Endothelial cell of umbilical vein (primary cell): ENCODE measurements at regions not wholly inside any gene's neighbourhood (a gene's known extent, or its start where the extent isn't known, plus 50 kb on each side); places are given as distances from the start of the nearest gene placed in this dataset.

Experiments
- BruUV-seq: library from RNA; stranded (reverse); fragments of 400-500 nt; replicated peaks from 2 replicates; lab custom pipeline; 2021; lab: Mats Ljungman, UMichigan
- CTCF ChIA-PET: fragments of 300-600, 350-600 bp; sonication (Branson Sonifier 250); formaldehyde crosslinking; loops from one replicate; lab custom pipeline; 2021; ENCODE audit warnings: antibody characterized with exemption, inconsistent platforms; lab: Charles Lee
- POLR2A ChIA-PET: fragments of 300-600, 350-600 bp; sonication (Branson Sonifier 250); formaldehyde crosslinking; loops from one replicate; lab custom pipeline; 2021; ENCODE audit warnings: antibody characterized with exemption, inconsistent platforms; lab: Charles Lee
- DNase-seq: peaks from one replicate; pipeline ENCODE4 v3.0.0-alpha.2; 2011; ENCODE audit warnings: low read depth, low spot score
- FAIRE-seq: peaks from 2 replicates; lab custom pipeline; 2011; peaks lifted over from hg19 to GRCh38; lab: Jason Lieb, UNC
- H2AFZ ChIP-seq: 2 replicates; pipeline ENCODE4 v1.6.0; 2012; ENCODE audit warnings: low read depth, low read length, control low read depth, inconsistent platforms
- H3K27ac ChIP-seq: 2 replicates; pipeline ENCODE4 v1.5.1; 2011; ENCODE audit warnings: low read depth, mild to moderate bottlenecking, control low read depth, low read length, moderate library complexity; ENCODE audit not compliant: insufficient read depth
- H3K27me3 ChIP-seq, 2 experiments: 2 replicates each; pipeline versions ENCODE4 v1.6.0 to v1.6.1; 2011; ENCODE audit warnings: low read length in 2 of 2, mixed read lengths in 1 of 2; ENCODE audit not compliant: control insufficient read depth in 2 of 2, insufficient read depth in 2 of 2
- H3K36me3 ChIP-seq, 2 experiments: 2 replicates in 1 of 2; 3 replicates in 1 of 2; pipeline ENCODE4 v1.5.1; 2011; ENCODE audit warnings: low read length in 2 of 2, mild to moderate bottlenecking in 1 of 2, moderate library complexity in 1 of 2; ENCODE audit not compliant: control insufficient read depth in 2 of 2, insufficient read depth in 2 of 2; ENCODE audit errors: extremely low read depth in 1 of 2
- H3K4me1 ChIP-seq: 3 replicates; pipeline ENCODE4 v1.5.1; 2011; ENCODE audit warnings: mild to moderate bottlenecking, low read length; ENCODE audit not compliant: control insufficient read depth, insufficient read depth; ENCODE audit errors: extremely low read depth
- H3K4me2 ChIP-seq: 2 replicates; pipeline ENCODE4 v1.6.1; 2011; ENCODE audit warnings: low read length, control low read depth, mixed read lengths; ENCODE audit not compliant: insufficient read depth
- H3K4me3 ChIP-seq, 3 experiments: fragments of 200-600 bp in 1 of 3; sonication (generic), shearing (Covaris generic) in 1 of 3; replicated peaks in 1 of 3; 2 replicates each; pipeline ENCODE4 v1.5.1; 2011 to 2016; ENCODE audit warnings: control low read depth in 3 of 3, low read length in 3 of 3, mild to moderate bottlenecking in 2 of 3, inconsistent platforms in 1 of 3, low read depth in 1 of 3, moderate library complexity in 1 of 3; ENCODE audit not compliant: insufficient read depth in 1 of 3
- H3K79me2 ChIP-seq: 2 replicates; pipeline ENCODE4 v1.6.0; 2012; ENCODE audit warnings: low read length, inconsistent platforms; ENCODE audit not compliant: control insufficient read depth, insufficient read depth
- H3K9ac ChIP-seq: replicated peaks from 2 replicates; pipeline ENCODE3; 2011; ENCODE audit warnings: low read length, control low read depth; ENCODE audit not compliant: insufficient read depth; ENCODE audit errors: extremely low read depth
- H3K9me1 ChIP-seq: replicated peaks from 3 replicates; pipeline ENCODE4 v1.6.0; 2011; ENCODE audit warnings: mild to moderate bottlenecking, low read length; ENCODE audit not compliant: control insufficient read depth, insufficient read depth; ENCODE audit errors: extremely low read depth
- H3K9me3 ChIP-seq: replicated peaks from 2 replicates; pipeline ENCODE4 v1.5.1; 2012; ENCODE audit warnings: low read length, inconsistent platforms; ENCODE audit not compliant: control insufficient read depth, insufficient read depth
- H4K20me1 ChIP-seq: replicated peaks from 2 replicates; pipeline ENCODE3; 2011; ENCODE audit warnings: mild to moderate bottlenecking, low read length; ENCODE audit not compliant: control insufficient read depth, insufficient read depth; ENCODE audit errors: extremely low read depth
- CTCF ChIP-seq, 2 donors: IDR thresholded peaks; 1 replicate in 1 of 2; 2 replicates in 1 of 2; pipeline ENCODE4 v1.5.1; 2011; ENCODE audit warnings: low read length in 2 of 2, mild to moderate bottlenecking in 2 of 2, moderate library complexity in 2 of 2, control low read depth in 1 of 2, inconsistent platforms in 1 of 2, low read depth in 1 of 2; ENCODE audit not compliant: insufficient read depth in 1 of 2; ENCODE audit errors: extremely low read depth in 1 of 2
- EZH2 ChIP-seq: IDR thresholded peaks from 2 replicates; pipeline ENCODE4 v1.6.1; 2012; ENCODE audit warnings: borderline replicate concordance, low read depth, mild to moderate bottlenecking, moderate library complexity, low read length, inconsistent platforms; ENCODE audit not compliant: severe bottlenecking
- FOS ChIP-seq: IDR thresholded peaks from 2 replicates; pipeline ENCODE4 v1.6.1; 2011; ENCODE audit warnings: mild to moderate bottlenecking, low read length, moderate library complexity, borderline replicate concordance; ENCODE audit not compliant: insufficient read depth
- GATA2 ChIP-seq: IDR thresholded peaks from 2 replicates; pipeline ENCODE4 v1.7.0; 2011; ENCODE audit warnings: low read depth, mild to moderate bottlenecking, moderate library complexity, mixed read lengths, low read length; ENCODE audit not compliant: insufficient read length, insufficient read depth
- JUN ChIP-seq: IDR thresholded peaks from 2 replicates; pipeline ENCODE4 v1.6.1; 2011; ENCODE audit warnings: borderline replicate concordance, low read depth; ENCODE audit not compliant: insufficient read length, insufficient read depth
- MYC ChIP-seq: IDR thresholded peaks from one replicate; pipeline ENCODE4 v1.6.1; 2011; ENCODE audit warnings: mild to moderate bottlenecking, low read depth, low read length
- POLR2A ChIP-seq: IDR thresholded peaks from 2 replicates; pipeline ENCODE4 v1.6.1; 2012; ENCODE audit warnings: low read depth, mild to moderate bottlenecking, control low read depth, low read length
- POLR2AphosphoS5 ChIP-seq: IDR thresholded peaks from 2 replicates; pipeline ENCODE4 v1.6.1; 2012; ENCODE audit warnings: low read depth, mild to moderate bottlenecking, control low read depth, low read length, moderate library complexity; ENCODE audit not compliant: insufficient read depth
- dilution Hi-C: fragments of 300-500 bp; cut with MboI; formaldehyde crosslinking; loops from one replicate; pipeline ENCODE4 v1.15.0; 2019; ENCODE audit warnings: low sequenced_read_pairs; ENCODE audit not compliant: extremely low pct_ligation_motif_present
- intact Hi-C: fragments of 100-400 bp; cut with micrococcal nuclease; formaldehyde crosslinking; loops from one replicate; pipeline ENCODE4 v1.10.0; 2022
- TF ChIP-seq, protein P1 (sequence below): IDR thresholded peaks from 2 replicates; pipeline ENCODE4 v1.6.1; 2011; ENCODE audit not compliant: insufficient read depth, insufficient read length

DNA sequence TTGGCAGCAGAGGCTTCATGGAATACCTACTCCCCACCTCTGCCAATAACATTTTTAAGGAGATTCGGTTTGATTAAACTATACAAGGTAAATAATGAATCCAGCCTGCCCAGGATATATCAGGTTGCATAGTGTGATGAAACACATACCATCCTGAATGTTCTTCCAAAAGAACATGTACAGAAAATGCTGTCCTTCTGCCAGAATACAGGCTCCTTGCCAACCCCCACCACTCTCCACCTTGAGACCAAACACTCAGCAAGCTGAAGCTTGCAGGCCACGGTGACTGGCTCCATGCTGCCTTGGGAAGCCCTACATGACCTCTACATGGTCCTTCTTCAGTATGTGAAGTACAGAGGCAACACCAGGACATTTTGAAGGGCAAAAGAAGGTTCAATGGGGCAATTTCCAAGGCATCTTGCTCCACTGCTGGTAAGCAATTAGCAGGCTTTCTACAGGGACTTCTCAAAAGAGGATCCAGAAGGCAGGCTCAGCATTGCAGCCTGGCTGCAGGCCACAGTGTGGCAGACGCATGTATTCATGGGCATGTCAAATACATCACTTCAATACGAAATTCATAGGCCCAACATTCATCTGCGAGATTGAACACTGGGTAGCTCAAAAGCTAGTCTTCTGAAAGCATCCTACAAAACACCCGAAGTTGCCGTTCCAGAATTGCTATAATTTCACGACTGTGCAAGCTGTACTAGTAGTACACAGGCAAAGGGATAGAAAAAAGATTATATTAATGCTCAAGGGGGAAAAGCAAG lies 62.4 kb upstream of the SERP2 start:
- no peaks in the 10 kb centered on the region for H3K9me1 ChIP-seq
- H4K20me1 ChIP-seq, result no peaks in the 10 kb centered on the region
- H3K9ac ChIP-seq, result no peak overlapping the region
- no peak overlapping the region for H2AFZ ChIP-seq
- intact Hi-C loops, result no loop called here
- no peaks in the 10 kb centered on the region for H3K27me3 ChIP-seq
- no peaks in the 10 kb centered on the region for H3K9me3 ChIP-seq
- CTCF ChIA-PET, result no interaction called here
- no peak overlapping the region for H3K4me3 ChIP-seq
- POLR2A ChIA-PET, result interaction anchor here (0.5 to 0.9 kb wide), 2 partner anchors 36 to 125 kb away, joined by 3 read pairs; no protein-coding TSS in a partner anchor
- dilution Hi-C loops, result no loop called here
- no peak overlapping the region for H3K27ac ChIP-seq
- H3K79me2 ChIP-seq, result no peaks in the 10 kb centered on the region
- peaks cover 37% of the 10 kb centered on the region for H3K4me1 ChIP-seq
- DNase-seq, result no peak
- no peak for FAIRE-seq
- no peak overlapping the region for H3K4me2 ChIP-seq
- BruUV-seq, result no TSS peak
- TF ChIP-seq GATA2 (no peak), POLR2A (no peak), JUN (no peak), CTCF (IDR thresholded peaks at IDR 0.05; ENCODE audit: extremely low read depth in 1 of 2, insufficient read depth in 1 of 2, low read depth in 1 of 2, low read length in 2 of 2) (no peak), EZH2 (no peak), MYC (no peak), FOS (no peak), POLR2AphosphoS5 (no peak)
- TF ChIP-seq, protein P1, sequence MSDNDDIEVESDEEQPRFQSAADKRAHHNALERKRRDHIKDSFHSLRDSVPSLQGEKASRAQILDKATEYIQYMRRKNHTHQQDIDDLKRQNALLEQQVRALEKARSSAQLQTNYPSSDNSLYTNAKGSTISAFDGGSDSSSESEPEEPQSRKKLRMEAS, result no peak
- H3K36me3 ChIP-seq, result no peaks in the 10 kb centered on the region
